ENCODE measurements at regions not wholly inside any gene's neighbourhood (a gene's known extent, or its start where the extent isn't known, plus 50 kb on each side); places are given as distances from the start of the nearest gene placed in this dataset.

DNA sequence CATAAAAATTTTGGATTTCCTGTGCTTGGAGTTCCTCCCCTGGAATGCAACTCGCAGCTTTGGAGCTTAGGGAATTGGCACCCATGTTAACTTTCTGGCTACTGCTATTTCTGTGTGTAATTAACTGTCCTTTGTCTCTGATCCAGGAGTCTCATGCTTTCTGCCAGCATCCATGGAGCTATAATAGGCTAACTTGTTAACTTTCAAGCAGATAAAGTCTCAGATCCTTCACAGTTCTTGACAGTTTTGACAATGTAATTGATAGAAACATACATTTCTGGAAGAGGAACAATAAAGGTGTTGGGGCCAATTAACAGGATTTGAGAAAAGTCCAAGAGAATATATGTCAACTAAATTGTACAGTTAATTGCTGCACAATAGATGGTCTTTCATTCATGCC, 290.2 kb upstream of the PRDM9 start:
- TF ChIP-seq, protein P1, sequence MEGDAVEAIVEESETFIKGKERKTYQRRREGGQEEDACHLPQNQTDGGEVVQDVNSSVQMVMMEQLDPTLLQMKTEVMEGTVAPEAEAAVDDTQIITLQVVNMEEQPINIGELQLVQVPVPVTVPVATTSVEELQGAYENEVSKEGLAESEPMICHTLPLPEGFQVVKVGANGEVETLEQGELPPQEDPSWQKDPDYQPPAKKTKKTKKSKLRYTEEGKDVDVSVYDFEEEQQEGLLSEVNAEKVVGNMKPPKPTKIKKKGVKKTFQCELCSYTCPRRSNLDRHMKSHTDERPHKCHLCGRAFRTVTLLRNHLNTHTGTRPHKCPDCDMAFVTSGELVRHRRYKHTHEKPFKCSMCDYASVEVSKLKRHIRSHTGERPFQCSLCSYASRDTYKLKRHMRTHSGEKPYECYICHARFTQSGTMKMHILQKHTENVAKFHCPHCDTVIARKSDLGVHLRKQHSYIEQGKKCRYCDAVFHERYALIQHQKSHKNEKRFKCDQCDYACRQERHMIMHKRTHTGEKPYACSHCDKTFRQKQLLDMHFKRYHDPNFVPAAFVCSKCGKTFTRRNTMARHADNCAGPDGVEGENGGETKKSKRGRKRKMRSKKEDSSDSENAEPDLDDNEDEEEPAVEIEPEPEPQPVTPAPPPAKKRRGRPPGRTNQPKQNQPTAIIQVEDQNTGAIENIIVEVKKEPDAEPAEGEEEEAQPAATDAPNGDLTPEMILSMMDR (IDR thresholded peaks at IDR 0.05; ENCODE audit: insufficient read depth, low read length, poor library complexity, severe bottlenecking), result no peak
- no peak for TF ChIP-seq EZH2phosphoT487 (conservative IDR thresholded peaks at IDR 0.05; ENCODE audit: low read length)
- H3K4me3 ChIP-seq (ENCODE audit: insufficient read depth, low read length, poor library complexity, severe bottlenecking), result no peak overlapping the region
- no peak overlapping the region for H3K27ac ChIP-seq (ENCODE audit: low read depth, low read length)
- H2AFZ ChIP-seq (ENCODE audit: low read depth, low read length, severe bottlenecking), result no peak overlapping the region
- H3K9me3 ChIP-seq (ENCODE audit: insufficient read depth, low read length), result 0 out of 2 replicates have a peak, but pooled peaks cover 5% of the 10 kb centered on the region
- H3K4me2 ChIP-seq (ENCODE audit: low read depth, low read length, poor library complexity, severe bottlenecking), result no peak overlapping the region
- no peak overlapping the region for H3K9ac ChIP-seq (ENCODE audit: low read length)
- no peaks in the 10 kb centered on the region for H3K36me3 ChIP-seq (ENCODE audit: low read length)
- no peaks in the 10 kb centered on the region for H3K27me3 ChIP-seq (ENCODE audit: low read length)
- no peaks in the 10 kb centered on the region for H3F3A ChIP-seq (ENCODE audit: insufficient read depth)
- H3K79me2 ChIP-seq (ENCODE audit: insufficient read depth, low read length), result no peaks in the 10 kb centered on the region
- no peaks in the 10 kb centered on the region for H4K20me1 ChIP-seq (ENCODE audit: low read depth, low read length)
- H3K9me2 ChIP-seq (replicated peaks; ENCODE audit: insufficient read depth, low read length), result no peaks in the 10 kb centered on the region

DNA sequence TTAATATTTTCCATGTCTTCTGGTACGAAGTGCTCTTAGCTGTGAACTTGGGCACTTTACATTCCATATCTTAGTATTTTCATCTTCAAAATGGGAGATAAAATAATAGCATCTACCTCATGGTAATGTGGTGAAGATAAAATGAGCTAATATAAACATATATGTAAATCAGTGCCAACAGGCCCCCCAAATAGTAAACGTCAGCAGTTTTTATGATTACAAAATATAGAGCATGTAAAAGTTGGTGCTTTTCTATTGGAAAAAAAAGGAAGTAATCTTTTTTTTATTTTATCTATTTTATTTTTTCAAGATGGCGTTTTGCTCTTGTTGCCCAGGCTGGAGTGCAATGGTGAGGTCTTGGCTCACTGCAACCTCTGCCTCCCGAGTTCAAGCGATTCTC, 291.1 kb upstream of the PRDM9 start:
- H3K9me3 ChIP-seq (ENCODE audit: insufficient read depth, low read length), result 0 out of 2 replicates have a peak, but pooled peaks cover 5% of the 10 kb centered on the region
- H3K4me2 ChIP-seq (ENCODE audit: low read depth, low read length, poor library complexity, severe bottlenecking), result no peak overlapping the region
- no peaks in the 10 kb centered on the region for H3K27me3 ChIP-seq (ENCODE audit: low read length)
- no peaks in the 10 kb centered on the region for H3K36me3 ChIP-seq (ENCODE audit: low read length)
- no peak overlapping the region for H3K27ac ChIP-seq (ENCODE audit: low read depth, low read length)
- TF ChIP-seq EZH2phosphoT487 (conservative IDR thresholded peaks at IDR 0.05; ENCODE audit: low read length), result no peak
- TF ChIP-seq, protein P1 (IDR thresholded peaks at IDR 0.05; ENCODE audit: insufficient read depth, low read length, poor library complexity, severe bottlenecking), result no peak
- H3K9me2 ChIP-seq (replicated peaks; ENCODE audit: insufficient read depth, low read length), result no peaks in the 10 kb centered on the region
- H4K20me1 ChIP-seq (ENCODE audit: low read depth, low read length), result no peaks in the 10 kb centered on the region
- H3K9ac ChIP-seq (ENCODE audit: low read length), result no peak overlapping the region
- no peaks in the 10 kb centered on the region for H3F3A ChIP-seq (ENCODE audit: insufficient read depth)
- no peaks in the 10 kb centered on the region for H3K79me2 ChIP-seq (ENCODE audit: insufficient read depth, low read length)
- H2AFZ ChIP-seq (ENCODE audit: low read depth, low read length, severe bottlenecking), result peak overlapping the region; percentile 41
- no peak overlapping the region for H3K4me3 ChIP-seq (ENCODE audit: insufficient read depth, low read length, poor library complexity, severe bottlenecking)

DNA sequence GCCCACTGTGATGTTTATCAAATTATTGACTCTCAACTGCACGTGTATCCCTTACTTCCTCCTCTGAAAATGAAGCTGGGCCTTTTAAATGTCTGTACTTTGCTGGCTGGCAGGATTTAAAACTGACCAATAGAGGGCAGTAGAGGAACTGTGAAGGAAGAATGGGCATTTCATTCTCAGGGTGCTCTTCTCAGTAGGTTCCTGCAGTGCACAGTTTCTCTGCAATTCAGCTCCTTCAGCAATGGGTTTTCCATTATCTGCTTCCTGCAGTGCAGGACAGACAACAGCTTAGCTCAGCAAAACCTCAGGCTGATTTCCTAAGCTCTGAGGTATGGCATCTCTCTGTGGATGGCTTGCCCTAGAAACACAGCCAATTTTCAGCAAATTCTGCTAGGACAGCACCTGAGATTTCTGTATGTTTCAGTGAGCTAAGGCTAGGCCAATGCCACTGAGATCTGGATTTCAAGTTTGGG, 298.4 kb upstream of the PRDM9 start:
- Histone ChIP-seq H2AFZ (ENCODE audit: low read depth, low read length, severe bottlenecking) (peak overlapping the region; percentile 49), H3K9ac (ENCODE audit: low read length) (no peak overlapping the region), H3F3A (ENCODE audit: insufficient read depth) (no peaks in the 10 kb centered on the region), H4K20me1 (ENCODE audit: low read depth, low read length) (no peaks in the 10 kb centered on the region), H3K36me3 (ENCODE audit: low read length) (no peaks in the 10 kb centered on the region), H3K4me2 (ENCODE audit: low read depth, low read length, poor library complexity, severe bottlenecking) (no peak overlapping the region), H3K27ac (ENCODE audit: low read depth, low read length) (no peak overlapping the region), H3K9me3 (ENCODE audit: insufficient read depth, low read length) (no peaks in the 10 kb centered on the region), H3K9me2 (replicated peaks; ENCODE audit: insufficient read depth, low read length) (no peaks in the 10 kb centered on the region), H3K27me3 (ENCODE audit: low read length) (no peaks in the 10 kb centered on the region), H3K4me3 (ENCODE audit: insufficient read depth, low read length, poor library complexity, severe bottlenecking) (no peak overlapping the region), H3K79me2 (ENCODE audit: insufficient read depth, low read length) (no peaks in the 10 kb centered on the region)
- TF ChIP-seq, protein P1 (IDR thresholded peaks at IDR 0.05; ENCODE audit: insufficient read depth, low read length, poor library complexity, severe bottlenecking), result peak; percentile 73
- no peak for TF ChIP-seq EZH2phosphoT487 (conservative IDR thresholded peaks at IDR 0.05; ENCODE audit: low read length)

Data from SU-DHL-6 (cell line).